Loucy (cell line): ENCODE measurements at regions not wholly inside any gene's neighbourhood (a gene's known extent, or its start where the extent isn't known, plus 50 kb on each side); places are given as distances from the start of the nearest gene placed in this dataset.
A peak's percentile ranks its signal among the peaks of the same experiment; 100 is the strongest.
"Not testable (repeated sequence)": the region's sequence is repeated elsewhere in the genome, so short reads cannot be mapped to it uniquely, and the experiment has no call there.

Experiments used
- H2AFZ ChIP-seq: fragments of 200-600 bp; sonication (generic); 2 replicates; pipeline ENCODE4 v1.6.0; 2016; ENCODE audit warnings: antibody characterized with exemption, mild to moderate bottlenecking, low read length, moderate library complexity
- H3F3A ChIP-seq: fragments of 200-600 bp; 2 replicates; pipeline ENCODE4 v1.6.0; 2016; ENCODE audit warnings: antibody characterized with exemption, low read depth, mild to moderate bottlenecking
- H3K27me3 ChIP-seq: fragments of 200-600 bp; sonication (generic); 2 replicates; pipeline ENCODE4 v1.6.1; 2014; ENCODE audit warnings: low read length, mild to moderate bottlenecking; ENCODE audit not compliant: insufficient read depth, poor library complexity, severe bottlenecking
- H3K36me3 ChIP-seq: fragments of 200-600 bp; sonication (generic); 2 replicates; pipeline ENCODE4 v1.6.1; 2016; ENCODE audit warnings: low read length; ENCODE audit not compliant: insufficient read depth
- H3K4me1 ChIP-seq: fragments of 200-600 bp; sonication (generic); 2 replicates; pipeline ENCODE4 v1.5.1; 2014; ENCODE audit warnings: low read length, mild to moderate bottlenecking; ENCODE audit not compliant: insufficient read depth, poor library complexity, severe bottlenecking
- H3K4me2 ChIP-seq: fragments of 200-600 bp; sonication (generic); 2 replicates; pipeline ENCODE4 v1.6.0; 2014; ENCODE audit warnings: antibody characterized with exemption, low read length, low read depth, mild to moderate bottlenecking; ENCODE audit not compliant: poor library complexity, severe bottlenecking
- H3K4me3 ChIP-seq: fragments of 200-600 bp; sonication (generic); 2 replicates; pipeline ENCODE4 v1.5.1; 2014; ENCODE audit warnings: low read length, mild to moderate bottlenecking, mixed read lengths; ENCODE audit not compliant: poor library complexity, severe bottlenecking
- H3K79me2 ChIP-seq: fragments of 200-600 bp; sonication (generic); 2 replicates; pipeline ENCODE4 v1.6.1; 2014; ENCODE audit warnings: low read length; ENCODE audit not compliant: insufficient read depth
- H3K9ac ChIP-seq: fragments of 200-600 bp; sonication (generic); 2 replicates; pipeline ENCODE4 v1.6.0; 2014; ENCODE audit warnings: mild to moderate bottlenecking, low read depth, low read length, moderate library complexity; ENCODE audit not compliant: poor library complexity, severe bottlenecking
- H3K9me2 ChIP-seq: fragments of 200-600 bp; sonication (generic); replicated peaks from 2 replicates; pipeline ENCODE4 v1.6.1; 2016; ENCODE audit warnings: low read depth, low read length, mixed read lengths
- H3K9me3 ChIP-seq: fragments of 200-600 bp; sonication (generic); 2 replicates; pipeline ENCODE4 v1.6.1; 2014; ENCODE audit warnings: mild to moderate bottlenecking, antibody characterized with exemption, low read length, low read depth; ENCODE audit not compliant: insufficient read depth
- H4K20me1 ChIP-seq: fragments of 200-600 bp; sonication (generic); 2 replicates; pipeline ENCODE4 v1.6.0; 2014; ENCODE audit warnings: antibody characterized with exemption, low read length, mild to moderate bottlenecking; ENCODE audit not compliant: insufficient read depth, poor library complexity, severe bottlenecking
- CTCF ChIP-seq: fragments of 200-600 bp; sonication (generic); conservative IDR thresholded peaks from 2 replicates; pipeline ENCODE4 v1.5.1; 2014; ENCODE audit warnings: mild to moderate bottlenecking, antibody characterized with exemption, low read length
- EZH2phosphoT487 ChIP-seq: fragments of 200-600 bp; IDR thresholded peaks from 2 replicates; pipeline ENCODE4 v1.6.1; 2018; ENCODE audit warnings: antibody characterized with exemption, mild to moderate bottlenecking, moderate library complexity, borderline replicate concordance

- Histone ChIP-seq H3K9ac (no peak overlapping the region), H3K36me3 (no peaks in the 10 kb centered on the region), H3K9me3 (no peaks in the 10 kb centered on the region), H3K4me2 (peak overlapping the region; percentile 18), H3K9me2 (no peaks in the 10 kb centered on the region), H3K79me2 (no peaks in the 10 kb centered on the region), H2AFZ (no peak overlapping the region), H4K20me1 (no peaks in the 10 kb centered on the region), H3K4me3 (no peak overlapping the region), H3K27me3 (no peaks in the 10 kb centered on the region), H3F3A (0 out of 2 replicates have a peak, but pooled peaks cover 5% of the 10 kb centered on the region), H3K4me1 (peaks cover 50% of the 10 kb centered on the region)
- TF ChIP-seq EZH2phosphoT487 (no peak), CTCF (no peak)
Measured at GRCh38 chr5:50593681-50594080, 72.8 kb upstream of the PARP8 start.

- Histone ChIP-seq H3K27me3 (no peaks in the 10 kb centered on the region), H3K9me2 (no peaks in the 10 kb centered on the region), H2AFZ (no peak overlapping the region), H3K9ac (no peak overlapping the region), H3K4me2 (no peak overlapping the region), H3F3A (0 out of 2 replicates have a peak, but pooled peaks cover 5% of the 10 kb centered on the region), H3K4me3 (no peak overlapping the region), H4K20me1 (no peaks in the 10 kb centered on the region), H3K4me1 (peaks cover 37% of the 10 kb centered on the region), H3K79me2 (no peaks in the 10 kb centered on the region), H3K36me3 (no peaks in the 10 kb centered on the region), H3K9me3 (no peaks in the 10 kb centered on the region)
- TF ChIP-seq CTCF (no peak), EZH2phosphoT487 (no peak)
Measured at GRCh38 chr5:50595199-50595598, 71.2 kb upstream of the PARP8 start.

- H3K4me3 ChIP-seq, H2AFZ ChIP-seq, H3K27me3 ChIP-seq, H3K36me3 ChIP-seq, H3K4me1 ChIP-seq, H3K9ac ChIP-seq, H4K20me1 ChIP-seq, H3K4me2 ChIP-seq, H3K9me2 ChIP-seq, H3K9me3 ChIP-seq, H3K79me2 ChIP-seq, H3F3A ChIP-seq: not testable (repeated sequence)
Measured at GRCh38 chr5:50601576-50601975, 64.9 kb upstream of the PARP8 start.

- H4K20me1 ChIP-seq: no peaks in the 10 kb centered on the region
Measured at GRCh38 chr5:50606179-50606578, 60.3 kb upstream of the PARP8 start.

GRCh38 chr5:50607456-50607855 is 59.0 kb upstream of the PARP8 start:
- H3K9me3 ChIP-seq, H3K79me2 ChIP-seq, H2AFZ ChIP-seq, H3K27me3 ChIP-seq, H3K4me2 ChIP-seq, H3K4me3 ChIP-seq, H3F3A ChIP-seq, H3K36me3 ChIP-seq, H3K4me1 ChIP-seq, H3K9ac ChIP-seq, H4K20me1 ChIP-seq, H3K9me2 ChIP-seq: not testable (repeated sequence)

More at GRCh38 chr5:50606179-50606578, 60.3 kb upstream of the PARP8 start:
- H3F3A ChIP-seq: no peaks in the 10 kb centered on the region
- H3K79me2 ChIP-seq: no peaks in the 10 kb centered on the region
- H3K4me1 ChIP-seq: no peaks in the 10 kb centered on the region
- no peaks in the 10 kb centered on the region for H3K27me3 ChIP-seq
- no peaks in the 10 kb centered on the region for H3K36me3 ChIP-seq
- H3K9me2 ChIP-seq: no peaks in the 10 kb centered on the region
- no peaks in the 10 kb centered on the region for H3K9me3 ChIP-seq
- no peak for TF ChIP-seq EZH2phosphoT487
- TF ChIP-seq CTCF: no peak
- H3K9ac ChIP-seq: no peak overlapping the region
- H2AFZ ChIP-seq: no peak overlapping the region
- H3K4me2 ChIP-seq: no peak overlapping the region
- no peak overlapping the region for H3K4me3 ChIP-seq
